ENCODE measurements at regions not wholly inside any gene's neighbourhood (a gene's known extent, or its start where the extent isn't known, plus 50 kb on each side); places are given as distances from the start of the nearest gene placed in this dataset.

DNA sequence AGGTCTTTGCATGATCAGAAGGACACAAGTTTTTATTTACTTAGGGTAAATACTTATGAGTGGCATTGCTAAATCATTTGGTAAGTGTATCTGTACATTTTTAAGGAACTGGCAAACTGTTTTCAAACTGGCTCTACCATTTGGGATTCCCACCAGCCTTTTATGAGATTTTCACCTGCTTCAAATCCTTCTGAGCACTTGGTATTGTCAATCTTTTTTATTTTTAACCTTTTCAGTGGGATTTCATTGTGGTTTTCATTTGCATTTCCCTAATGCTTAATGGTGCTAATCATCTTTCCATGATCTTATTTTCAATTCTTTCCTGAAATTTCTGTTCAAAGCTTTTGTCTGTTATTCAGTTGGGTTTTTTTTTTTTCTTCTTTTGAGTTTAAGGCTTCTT is 475.6 kb downstream of the MAN2A1 start:
- Histone ChIP-seq H3K27ac (no peak overlapping the region), H3K4me3 (ENCODE audit: low read depth, low read length) (no peak overlapping the region), H3K9me3 (ENCODE audit: severe bottlenecking) (no peaks in the 10 kb centered on the region), H3K27me3 (ENCODE audit: insufficient read depth, low read depth, severe bottlenecking) (no peaks in the 10 kb centered on the region), H3K36me3 (no peaks in the 10 kb centered on the region)
- DNase-seq, result no peak
- TF ChIP-seq, protein P1, sequence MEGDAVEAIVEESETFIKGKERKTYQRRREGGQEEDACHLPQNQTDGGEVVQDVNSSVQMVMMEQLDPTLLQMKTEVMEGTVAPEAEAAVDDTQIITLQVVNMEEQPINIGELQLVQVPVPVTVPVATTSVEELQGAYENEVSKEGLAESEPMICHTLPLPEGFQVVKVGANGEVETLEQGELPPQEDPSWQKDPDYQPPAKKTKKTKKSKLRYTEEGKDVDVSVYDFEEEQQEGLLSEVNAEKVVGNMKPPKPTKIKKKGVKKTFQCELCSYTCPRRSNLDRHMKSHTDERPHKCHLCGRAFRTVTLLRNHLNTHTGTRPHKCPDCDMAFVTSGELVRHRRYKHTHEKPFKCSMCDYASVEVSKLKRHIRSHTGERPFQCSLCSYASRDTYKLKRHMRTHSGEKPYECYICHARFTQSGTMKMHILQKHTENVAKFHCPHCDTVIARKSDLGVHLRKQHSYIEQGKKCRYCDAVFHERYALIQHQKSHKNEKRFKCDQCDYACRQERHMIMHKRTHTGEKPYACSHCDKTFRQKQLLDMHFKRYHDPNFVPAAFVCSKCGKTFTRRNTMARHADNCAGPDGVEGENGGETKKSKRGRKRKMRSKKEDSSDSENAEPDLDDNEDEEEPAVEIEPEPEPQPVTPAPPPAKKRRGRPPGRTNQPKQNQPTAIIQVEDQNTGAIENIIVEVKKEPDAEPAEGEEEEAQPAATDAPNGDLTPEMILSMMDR (IDR thresholded peaks at IDR 0.05; ENCODE audit: low read depth, low read length), result no peak

DNA sequence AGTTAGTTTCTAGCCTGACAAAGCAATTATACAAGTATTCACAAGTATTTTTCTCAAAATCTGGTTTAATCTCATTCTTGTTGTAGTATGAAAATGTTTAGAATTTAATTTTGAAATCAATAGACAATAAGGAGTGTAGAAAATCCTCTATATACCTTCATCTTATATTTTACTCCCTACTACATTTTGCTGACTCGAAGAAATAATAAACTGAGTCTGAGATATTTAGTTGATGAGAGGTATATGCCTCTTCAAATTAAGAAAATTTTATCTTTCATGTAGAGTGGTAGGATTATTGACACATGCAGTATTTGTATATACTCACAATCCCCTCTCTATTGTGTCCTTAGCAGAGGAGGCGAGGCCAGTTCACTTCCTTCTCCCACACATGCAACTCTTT is 477.7 kb downstream of the MAN2A1 start:
- H3K9me3 ChIP-seq (ENCODE audit: severe bottlenecking), result no peaks in the 10 kb centered on the region
- H3K4me3 ChIP-seq (ENCODE audit: low read depth, low read length), result no peak overlapping the region

GRCh38 chr5:110169461-110169860 is 479.7 kb downstream of the MAN2A1 start:
- no peak overlapping the region for H3K27ac ChIP-seq
- no peaks in the 10 kb centered on the region for H3K9me3 ChIP-seq (ENCODE audit: severe bottlenecking)
- peak; percentile 59 for DNase-seq
- TF ChIP-seq, protein P1 (IDR thresholded peaks at IDR 0.05; ENCODE audit: low read depth, low read length), result no peak
- H3K4me3 ChIP-seq (ENCODE audit: low read depth, low read length), result no peak overlapping the region
- H3K36me3 ChIP-seq, result no peaks in the 10 kb centered on the region
- no peaks in the 10 kb centered on the region for H3K27me3 ChIP-seq (ENCODE audit: insufficient read depth, low read depth, severe bottlenecking)

More for the DNA sequence above, 477.7 kb downstream of the MAN2A1 start:
- TF ChIP-seq, protein P1 (IDR thresholded peaks at IDR 0.05; ENCODE audit: low read depth, low read length), result no peak
- H3K27ac ChIP-seq, result no peak overlapping the region
- H3K36me3 ChIP-seq, result no peaks in the 10 kb centered on the region
- H3K27me3 ChIP-seq (ENCODE audit: insufficient read depth, low read depth, severe bottlenecking), result no peaks in the 10 kb centered on the region
- no peak for DNase-seq

GRCh38 chr5:110177729-110178128 is 488.0 kb downstream of the MAN2A1 start:
- TF ChIP-seq, protein P1 (IDR thresholded peaks at IDR 0.05; ENCODE audit: low read depth, low read length), result no peak
- no peak for DNase-seq
- no peak overlapping the region for H3K4me3 ChIP-seq (ENCODE audit: low read depth, low read length)
- no peaks in the 10 kb centered on the region for H3K36me3 ChIP-seq
- no peak overlapping the region for H3K27ac ChIP-seq
- H3K27me3 ChIP-seq (ENCODE audit: insufficient read depth, low read depth, severe bottlenecking), result no peaks in the 10 kb centered on the region
- no peaks in the 10 kb centered on the region for H3K9me3 ChIP-seq (ENCODE audit: severe bottlenecking)

GRCh38 chr5:110179321-110179720 is 489.6 kb downstream of the MAN2A1 start:
- TF ChIP-seq, protein P1 (IDR thresholded peaks at IDR 0.05; ENCODE audit: low read depth, low read length), result no peak
- no peak overlapping the region for H3K27ac ChIP-seq
- no peaks in the 10 kb centered on the region for H3K27me3 ChIP-seq (ENCODE audit: insufficient read depth, low read depth, severe bottlenecking)
- no peak overlapping the region for H3K4me3 ChIP-seq (ENCODE audit: low read depth, low read length)
- H3K9me3 ChIP-seq (ENCODE audit: severe bottlenecking), result no peaks in the 10 kb centered on the region
- no peak for DNase-seq
- H3K36me3 ChIP-seq, result no peaks in the 10 kb centered on the region

- Histone ChIP-seq H3K4me3 (ENCODE audit: low read depth, low read length) (no peak overlapping the region), H3K27me3 (ENCODE audit: insufficient read depth, low read depth, severe bottlenecking) (no peaks in the 10 kb centered on the region), H3K9me3 (ENCODE audit: severe bottlenecking) (no peaks in the 10 kb centered on the region), H3K36me3 (no peaks in the 10 kb centered on the region), H3K27ac (no peak overlapping the region)
- TF ChIP-seq, protein P1 (IDR thresholded peaks at IDR 0.05; ENCODE audit: low read depth, low read length), result no peak
- DNase-seq, result no peak
Observed at GRCh38 chr5:110194191-110194590, 504.5 kb downstream of the MAN2A1 start.
